ENCODE measurements at regions not wholly inside any gene's neighbourhood (a gene's known extent, or its start where the extent isn't known, plus 50 kb on each side); places are given as distances from the start of the nearest gene placed in this dataset.

DNA sequence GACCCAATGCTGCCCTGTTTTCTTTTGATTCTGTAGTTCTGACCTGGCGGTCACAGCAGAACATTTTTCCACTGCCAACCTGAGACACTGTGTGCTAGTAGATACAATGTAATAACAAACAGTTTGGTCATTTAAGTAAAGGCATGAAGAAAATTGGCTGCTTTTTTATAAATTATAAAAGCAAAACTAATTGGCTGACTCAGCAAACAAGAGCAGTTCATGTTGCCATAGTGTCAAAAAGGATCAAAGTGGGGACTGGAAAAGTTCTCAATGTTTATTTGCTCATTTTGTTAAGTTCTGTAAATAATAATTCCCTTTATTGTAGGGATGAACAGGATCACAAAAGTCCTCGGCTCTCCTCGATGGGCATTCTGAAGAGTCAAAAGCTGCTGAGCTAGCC lies 599.5 kb downstream of the PKHD1 start:
- H3K27ac ChIP-seq (ENCODE audit: low read depth, low read length) = no peak overlapping the region
- TF ChIP-seq CTCF (IDR thresholded peaks at IDR 0.05; ENCODE audit: low read depth, low read length) = no peak
- peaks cover 16% of the 10 kb centered on the region for H3K9me3 ChIP-seq (ENCODE audit: control insufficient read depth, insufficient read depth, low read length)
- no peak overlapping the region for H3K4me3 ChIP-seq (ENCODE audit: low read depth, low read length)
- DNase-seq (ENCODE audit: low read depth, low spot score) = no peak
- H3K27me3 ChIP-seq (ENCODE audit: control insufficient read depth, insufficient read depth, low read length) = no peaks in the 10 kb centered on the region
- CTCF ChIA-PET = no interaction called here
- POLR2A ChIA-PET = no interaction called here

- H3K9me3 ChIP-seq (ENCODE audit: control insufficient read depth, insufficient read depth, low read length) = peaks cover 16% of the 10 kb centered on the region
- no peak for TF ChIP-seq CTCF (IDR thresholded peaks at IDR 0.05; ENCODE audit: low read depth, low read length)
- ChIA-PET CTCF (no interaction called here), POLR2A (no interaction called here)
- H3K4me3 ChIP-seq (ENCODE audit: low read depth, low read length) = no peak overlapping the region
- H3K27ac ChIP-seq (ENCODE audit: low read depth, low read length) = no peak overlapping the region
- no peaks in the 10 kb centered on the region for H3K27me3 ChIP-seq (ENCODE audit: control insufficient read depth, insufficient read depth, low read length)
- no peak for DNase-seq (ENCODE audit: low read depth, low spot score)
These were observed 598.3 kb downstream of the PKHD1 start for GRCh38 chr6:51489133-51489532.

DNA sequence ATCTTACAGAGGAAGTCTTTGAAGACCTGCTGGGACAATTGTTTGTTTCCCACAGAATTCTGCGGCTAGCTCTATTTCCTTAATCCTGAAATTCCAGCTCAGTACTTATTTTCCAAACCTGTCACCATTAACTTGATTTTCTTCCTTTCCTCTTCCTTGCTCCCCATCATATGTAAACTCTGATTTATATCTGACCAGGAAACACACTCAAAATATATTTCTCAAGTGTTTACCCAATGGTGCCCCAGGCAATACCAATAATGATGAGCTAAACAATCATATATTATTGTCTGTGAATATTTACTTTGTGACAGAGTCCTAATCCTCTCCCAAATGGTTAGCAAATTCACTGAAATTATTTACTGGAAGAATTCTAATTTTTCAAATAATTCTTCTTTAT lies 597.3 kb downstream of the PKHD1 start:
- DNase-seq (ENCODE audit: low read depth, low spot score) = no peak
- no peaks in the 10 kb centered on the region for H3K27me3 ChIP-seq (ENCODE audit: control insufficient read depth, insufficient read depth, low read length)
- ChIA-PET POLR2A (no interaction called here), CTCF (no interaction called here)
- no peak for TF ChIP-seq CTCF (IDR thresholded peaks at IDR 0.05; ENCODE audit: low read depth, low read length)
- H3K27ac ChIP-seq (ENCODE audit: low read depth, low read length) = no peak overlapping the region
- H3K9me3 ChIP-seq (ENCODE audit: control insufficient read depth, insufficient read depth, low read length) = peaks cover 19% of the 10 kb centered on the region
- H3K4me3 ChIP-seq (ENCODE audit: low read depth, low read length) = no peak overlapping the region

GRCh38 chr6:51494342-51494741 lies 593.1 kb downstream of the PKHD1 start:
- Histone ChIP-seq H3K4me3 (ENCODE audit: low read depth, low read length) (no peak overlapping the region), H3K27ac (ENCODE audit: low read depth, low read length) (no peak overlapping the region), H3K9me3 (ENCODE audit: control insufficient read depth, insufficient read depth, low read length) (peaks cover 18% of the 10 kb centered on the region), H3K27me3 (ENCODE audit: control insufficient read depth, insufficient read depth, low read length) (no peaks in the 10 kb centered on the region)
- no peak for TF ChIP-seq CTCF (IDR thresholded peaks at IDR 0.05; ENCODE audit: low read depth, low read length)
- DNase-seq (ENCODE audit: low read depth, low spot score) = no peak
- POLR2A ChIA-PET = no interaction called here
- CTCF ChIA-PET = no interaction called here

DNA sequence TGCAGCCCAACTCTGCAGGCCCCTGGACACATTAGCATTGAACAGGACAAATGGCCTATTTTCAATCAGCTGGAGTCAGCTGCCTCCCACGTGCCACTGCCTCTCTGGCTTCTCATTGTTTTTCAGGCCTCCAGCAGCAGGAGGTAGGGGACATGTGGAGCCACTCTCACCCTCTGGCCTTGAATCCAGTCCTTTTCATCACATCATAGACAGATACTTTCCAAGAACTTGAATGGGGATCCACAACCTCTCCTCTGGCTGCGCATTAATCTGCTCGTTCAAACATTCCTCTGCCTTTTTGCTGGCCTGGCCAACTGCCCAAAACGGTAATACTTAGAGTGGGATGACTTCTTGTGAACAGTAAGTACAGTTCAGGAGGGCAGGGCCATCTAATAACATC lies 592.3 kb downstream of the PKHD1 start:
- peaks cover 18% of the 10 kb centered on the region for H3K9me3 ChIP-seq (ENCODE audit: control insufficient read depth, insufficient read depth, low read length)
- CTCF ChIA-PET = no interaction called here
- no peak overlapping the region for H3K27ac ChIP-seq (ENCODE audit: low read depth, low read length)
- TF ChIP-seq CTCF (IDR thresholded peaks at IDR 0.05; ENCODE audit: low read depth, low read length) = no peak
- POLR2A ChIA-PET = no interaction called here
- H3K4me3 ChIP-seq (ENCODE audit: low read depth, low read length) = no peak overlapping the region
- no peak for DNase-seq (ENCODE audit: low read depth, low spot score)
- no peaks in the 10 kb centered on the region for H3K27me3 ChIP-seq (ENCODE audit: control insufficient read depth, insufficient read depth, low read length)

Measured in AG04450 (cell line).